Aorta (tissue), 5 donors: ENCODE measurements at regions not wholly inside any gene's neighbourhood (a gene's known extent, or its start where the extent isn't known, plus 50 kb on each side); places are given as distances from the start of the nearest gene placed in this dataset.

Source experiments
- ATAC-seq: fragments of 200-7000 bp; cut with Tn5 transposase; one replicate; pipeline ENCODE4 v1.9.1; 2022; ENCODE audit warnings: moderate library complexity; ENCODE audit not compliant: low FRiP score
- DNase-seq, 2 donors: peaks; one replicate each; pipeline ENCODE4 v3.0.0-alpha.2; 2020
- H3K27ac ChIP-seq, 2 donors: one replicate each; pipeline ENCODE4 v1.5.1; 2013; ENCODE audit warnings: low read length in 2 of 2, mild to moderate bottlenecking in 2 of 2, moderate library complexity in 2 of 2, control low read depth in 1 of 2, inconsistent platforms in 1 of 2, low read depth in 1 of 2
- H3K27me3 ChIP-seq, 2 donors: one replicate each; pipeline ENCODE4 v1.6.1; 2013; ENCODE audit warnings: control low read depth in 1 of 2, low read length in 1 of 2, mild to moderate bottlenecking in 1 of 2, moderate library complexity in 1 of 2; ENCODE audit not compliant: insufficient read depth in 2 of 2, control insufficient read depth in 1 of 2
- H3K36me3 ChIP-seq, 2 donors: one replicate each; pipeline ENCODE4 v1.6.1; 2013; ENCODE audit warnings: control low read depth in 1 of 2, low read length in 1 of 2, mild to moderate bottlenecking in 1 of 2; ENCODE audit not compliant: insufficient read depth in 2 of 2, control insufficient read depth in 1 of 2
- H3K4me1 ChIP-seq, 2 donors: one replicate each; pipeline ENCODE4 v1.6.1; 2013; ENCODE audit warnings: low read length in 2 of 2, control low read depth in 1 of 2, mild to moderate bottlenecking in 1 of 2, moderate library complexity in 1 of 2; ENCODE audit not compliant: insufficient read depth in 2 of 2, control insufficient read depth in 1 of 2
- H3K4me3 ChIP-seq, 2 donors: one replicate each; pipeline ENCODE4 v1.5.1; 2013; ENCODE audit warnings: low read length in 2 of 2, control low read depth in 1 of 2, mild to moderate bottlenecking in 1 of 2
- H3K9me3 ChIP-seq: one replicate; pipeline ENCODE4 v1.6.1; 2013; ENCODE audit warnings: mild to moderate bottlenecking, low read length; ENCODE audit not compliant: control insufficient read depth
- WGBS, 2 donors: extraction: QIAGEN DNeasy Blood & Tissue Kit; methylation state at CpG; one replicate each; pipeline ENCODE4 v1.1.7; 2013; 5-methylcytosine and 5-hydroxymethylcytosine counted together
- intact Hi-C, 2 donors: fragments of 100-400 bp; cut with DNase I; formaldehyde crosslinking; loops; one replicate each; pipeline versions ENCODE4 v1.14.2 to v1.15.0; 2022
- donor health status: healthy with polysubstance abuse.
- donor health status: Bipolar disorder and iron deficiency.
- donor health status: DM: no; HTN: no; CAD: no.
- donor health status: DM: no; HTN: no; CAD: no.
- donor health status: DM: yes; HTN: yes; CAD: no.

DNA sequence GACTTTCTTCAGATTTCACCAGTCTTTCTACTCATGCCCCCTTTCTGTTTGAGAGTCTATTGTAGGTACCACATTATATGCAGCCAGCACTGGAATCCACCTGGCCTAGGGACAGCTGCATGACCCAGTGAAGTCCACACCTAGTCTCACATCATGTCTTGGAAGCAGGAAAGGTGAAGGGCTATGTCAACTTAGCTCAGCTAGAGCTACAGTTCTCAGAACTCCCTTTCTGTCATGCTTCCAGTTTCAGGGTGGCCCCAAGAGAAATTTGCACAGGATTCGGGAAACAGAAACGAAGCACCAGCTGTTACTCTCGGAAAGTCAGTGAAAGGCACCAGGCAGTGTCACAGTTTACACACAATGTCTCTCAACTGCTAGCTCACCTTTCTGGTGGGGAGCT, 51.6 kb upstream of the NLRP1 start:
- H3K36me3 ChIP-seq: no peaks in the 10 kb centered on the region
- no peaks in the 10 kb centered on the region for H3K9me3 ChIP-seq
- no peak for DNase-seq
- H3K27me3 ChIP-seq: no peaks in the 10 kb centered on the region
- no peaks in the 10 kb centered on the region for H3K4me1 ChIP-seq
- no peak overlapping the region for H3K27ac ChIP-seq
- no peak for ATAC-seq
- no peak overlapping the region for H3K4me3 ChIP-seq
- intact Hi-C loops: no loop called here
- 79 to 90% methylated on average over 3 of the region's 3 CpGs for WGBS, 2 donors

GRCh38 chr17:5638596-5638995, 54.3 kb upstream of the NLRP1 start:
- Histone ChIP-seq H3K9me3 (no peaks in the 10 kb centered on the region), H3K27ac (no peak overlapping the region), H3K27me3 (no peaks in the 10 kb centered on the region), H3K36me3 (no peaks in the 10 kb centered on the region), H3K4me1 (no peaks in the 10 kb centered on the region), H3K4me3 (no peak overlapping the region)
- DNase-seq (no peak), ATAC-seq (no peak)
- WGBS, 2 donors: 52 to 63% methylated on average over 2 of the region's 2 CpGs
- intact Hi-C loops: no loop called here

- intact Hi-C loops: no loop called here
- H3K27ac ChIP-seq: no peak overlapping the region
- no peak overlapping the region for H3K4me3 ChIP-seq
- no peak for DNase-seq
- H3K27me3 ChIP-seq: no peaks in the 10 kb centered on the region
- no peaks in the 10 kb centered on the region for H3K36me3 ChIP-seq
- ATAC-seq: no peak
- no peaks in the 10 kb centered on the region for H3K9me3 ChIP-seq
- no peaks in the 10 kb centered on the region for H3K4me1 ChIP-seq
- WGBS, 2 donors: 69 to 84% methylated on average over 2 of the region's 2 CpGs
Measured at GRCh38 chr17:5640726-5641125, 56.4 kb upstream of the NLRP1 start.

- DNase-seq: no peak
- ATAC-seq: no peak
- WGBS, 2 donors: 87 to 88% methylated on average over 4 of the region's 4 CpGs
- Histone ChIP-seq H3K4me3 (no peak overlapping the region), H3K9me3 (no peaks in the 10 kb centered on the region), H3K36me3 (no peaks in the 10 kb centered on the region), H3K27ac (no peak overlapping the region), H3K4me1 (no peaks in the 10 kb centered on the region), H3K27me3 (no peaks in the 10 kb centered on the region)
- intact Hi-C loops: no loop called here
Measured at GRCh38 chr17:5642752-5643151, 58.4 kb upstream of the NLRP1 start.

- H3K36me3 ChIP-seq: no peaks in the 10 kb centered on the region
- no peaks in the 10 kb centered on the region for H3K27me3 ChIP-seq
- intact Hi-C loops: no loop called here
- 66 to 70% methylated on average over 3 of the region's 3 CpGs for WGBS, 2 donors
- H3K4me1 ChIP-seq: no peaks in the 10 kb centered on the region
- no peak overlapping the region for H3K4me3 ChIP-seq
- no peak for DNase-seq
- H3K9me3 ChIP-seq: no peaks in the 10 kb centered on the region
- no peak overlapping the region for H3K27ac ChIP-seq
- no peak for ATAC-seq
Measured at GRCh38 chr17:5644065-5644464, 59.8 kb upstream of the NLRP1 start.

DNA sequence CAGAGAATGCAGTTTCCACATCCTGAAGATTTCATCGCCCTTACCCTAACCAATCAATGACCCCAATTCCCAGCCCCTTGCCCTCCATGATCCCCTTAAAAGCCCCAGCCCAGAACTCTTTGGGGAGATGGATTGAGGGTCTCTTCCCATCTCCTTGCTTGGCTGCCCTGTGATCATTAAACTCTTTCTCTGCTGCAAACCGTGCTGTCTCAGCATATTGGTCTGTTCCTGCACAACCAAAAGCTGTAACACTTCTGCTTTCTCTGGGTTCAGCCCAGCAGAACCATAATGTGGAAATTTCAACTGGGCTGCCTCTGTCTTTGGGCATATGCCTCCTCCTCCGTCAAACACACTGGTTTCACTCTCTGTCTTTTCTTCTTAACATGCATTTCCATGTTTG, 67.0 kb upstream of the NLRP1 start:
- 74 to 80% methylated on average over 3 of the region's 3 CpGs for WGBS, 2 donors

GRCh38 chr17:5661491-5662125, 77.3 kb upstream of the NLRP1 start:
- ATAC-seq: no peak
- intact Hi-C loops: no loop called here
- no peak overlapping the region for H3K4me3 ChIP-seq
- H3K27ac ChIP-seq: no peak overlapping the region
- H3K27me3 ChIP-seq: no peaks in the 10 kb centered on the region
- no peaks in the 10 kb centered on the region for H3K36me3 ChIP-seq
- DNase-seq: no peak
- 34 to 45% methylated on average over 10 of the region's 10 CpGs for WGBS, 2 donors
- no peaks in the 10 kb centered on the region for H3K9me3 ChIP-seq
- no peaks in the 10 kb centered on the region for H3K4me1 ChIP-seq

More for the DNA sequence above, 67.0 kb upstream of the NLRP1 start:
- Histone ChIP-seq H3K9me3 (peaks cover 12% of the 10 kb centered on the region), H3K4me3 (no peak overlapping the region), H3K27ac (no peak overlapping the region), H3K4me1 (no peaks in the 10 kb centered on the region), H3K36me3 (no peaks in the 10 kb centered on the region), H3K27me3 (no peaks in the 10 kb centered on the region)
- ATAC-seq: no peak
- intact Hi-C loops: no loop called here
- DNase-seq: no peak

- Histone ChIP-seq H3K4me1 (no peaks in the 10 kb centered on the region), H3K27ac (no peak overlapping the region), H3K27me3 (no peaks in the 10 kb centered on the region), H3K4me3 (no peak overlapping the region), H3K36me3 (no peaks in the 10 kb centered on the region), H3K9me3 (no peaks in the 10 kb centered on the region)
- ATAC-seq (no peak), DNase-seq (no peak)
- intact Hi-C loops: no loop called here
- WGBS, 2 donors: 25 to 44% methylated on average over 7 of the region's 7 CpGs
Measured at GRCh38 chr17:5662409-5663085, 78.2 kb upstream of the NLRP1 start.

- ATAC-seq: no peak
- DNase-seq: peak in 1 of 2 donors; percentile 12
- 23 to 40% methylated on average over 12 of the region's 12 CpGs for WGBS, 2 donors
Measured at GRCh38 chr17:5665164-5665563, 80.9 kb upstream of the NLRP1 start.

More at GRCh38 chr17:5665164-5665563, 80.9 kb upstream of the NLRP1 start:
- Histone ChIP-seq H3K36me3 (no peaks in the 10 kb centered on the region), H3K9me3 (no peaks in the 10 kb centered on the region), H3K27ac (no peak overlapping the region), H3K27me3 (no peaks in the 10 kb centered on the region), H3K4me3 (no peak overlapping the region), H3K4me1 (no peaks in the 10 kb centered on the region)
- intact Hi-C loops: no loop called here
